ENCODE measurements at regions not wholly inside any gene's neighbourhood (a gene's known extent, or its start where the extent isn't known, plus 50 kb on each side); places are given as distances from the start of the nearest gene placed in this dataset.

GRCh38 chr21:15162921-15163320 lies 98.1 kb upstream of the NRIP1 start:
- RAD21 ChIA-PET (ENCODE audit: unreplicated experiment), result no interaction called here
- Histone ChIP-seq H3K9ac (ENCODE audit: control insufficient read depth, insufficient read depth, low read length) (no peak overlapping the region), H3K27ac (ENCODE audit: control insufficient read depth, insufficient read depth) (no peak overlapping the region), H2AFZ (ENCODE audit: control insufficient read depth, low read depth, low read length) (no peak overlapping the region), H3K9me3 (replicated peaks; ENCODE audit: control insufficient read depth, insufficient read depth, low read length) (no peaks in the 10 kb centered on the region; the same call in 2 of the 3 replicates), H3K27me3 (replicated peaks in 1 of 2; ENCODE audit: control insufficient read depth in 2 of 2, insufficient read depth in 2 of 2, low read length in 1 of 2) (no peaks in the 10 kb centered on the region), H3K79me2 (ENCODE audit: control insufficient read depth, insufficient read depth, low read length) (no peaks in the 10 kb centered on the region), H3K4me3 (no peak overlapping the region), H4K20me1 (ENCODE audit: control insufficient read depth, insufficient read depth) (no peaks in the 10 kb centered on the region), H3K36me3 (ENCODE audit: control insufficient read depth in 2 of 2, insufficient read depth in 2 of 2, low read length in 1 of 2) (no peaks in the 10 kb centered on the region), H3K4me2 (ENCODE audit: control insufficient read depth, insufficient read depth) (no peak overlapping the region), H3K4me1 (ENCODE audit: control insufficient read depth, insufficient read depth, low read length) (peaks cover 4% of the 10 kb centered on the region; the same call in 1 of the 2 replicates)
- no TSS peak for BruUV-seq (replicated peaks)
- 100% methylated on average over 2 of the region's 2 CpGs for WGBS (ENCODE audit: insufficient coverage, insufficient replicate concordance, low lambda C conversion rate, missing lambda C conversion rate)
- TF ChIP-seq SPI1 (IDR thresholded peaks at IDR 0.05; ENCODE audit: borderline replicate concordance, insufficient read depth, low read depth, low read length) (no peak), ZBTB4 (CRISPR knock-in tag; IDR thresholded peaks at IDR 0.05) (no peak), RAD51 (IDR thresholded peaks at IDR 0.05) (no peak), IKZF2 (IDR thresholded peaks at IDR 0.05) (no peak), DPF2 (IDR thresholded peaks at IDR 0.05) (no peak), ESRRA (IDR thresholded peaks at IDR 0.05; ENCODE audit: low read length) (no peak), NFXL1 (IDR thresholded peaks at IDR 0.05; ENCODE audit: borderline replicate concordance) (no peak), SMAD5 (IDR thresholded peaks at IDR 0.05; ENCODE audit: low read depth) (no peak), CREM (IDR thresholded peaks at IDR 0.05; ENCODE audit: low read depth) (no peak), POLR2AphosphoS5 (IDR thresholded peaks at IDR 0.05; ENCODE audit: low read length) (no peak), TCF7 (IDR thresholded peaks at IDR 0.05; ENCODE audit: borderline replicate concordance) (no peak), FOS (IDR thresholded peaks at IDR 0.05; ENCODE audit: borderline replicate concordance, extremely low read depth, insufficient read length) (no peak), KAT2A (conservative IDR thresholded peaks at IDR 0.05; ENCODE audit: control insufficient read depth, low read depth, low read length) (no peak), SKIL (IDR thresholded peaks at IDR 0.05; ENCODE audit: low read depth, poor library complexity, severe bottlenecking) (no peak), BMI1 (IDR thresholded peaks at IDR 0.05; ENCODE audit: borderline replicate concordance) (no peak), EP300 (IDR thresholded peaks at IDR 0.05; ENCODE audit: borderline replicate concordance in 1 of 2, control insufficient read depth in 1 of 2, low read depth in 2 of 2, low read length in 2 of 2) (no peak), PML (IDR thresholded peaks at IDR 0.05; ENCODE audit: low read length) (no peak), PRDM15 (CRISPR knock-in tag; IDR thresholded peaks at IDR 0.05) (no peak)
- POLR2A ChIA-PET, result no interaction called here
- no peak for FAIRE-seq
- DNase-seq (ENCODE audit: low read depth, low spot score), result no peak
- no peak for ATAC-seq
- intact Hi-C loops (cut with micrococcal nuclease; ENCODE audit: unreplicated experiment) (no loop called here), in situ Hi-C loops (cut with MboI) (no loop called here)
- CTCF ChIA-PET, result no interaction called here
- SMC1A ChIA-PET (ENCODE audit: uncharacterized antibody, unreplicated experiment), result no interaction called here
